GM23338 (cell line): ENCODE measurements at regions not wholly inside any gene's neighbourhood (a gene's known extent, or its start where the extent isn't known, plus 50 kb on each side); places are given as distances from the start of the nearest gene placed in this dataset.

ENCODE experiments used
- CREB1 ChIP-seq: fragments of 250-450 bp; sonication (Bioruptor Pico); IDR thresholded peaks from 2 replicates; pipeline ENCODE4 v1.5.0; 2020; ENCODE audit warnings: low read depth, mild to moderate bottlenecking, moderate library complexity
- CTCF ChIP-seq, 2 experiments: fragments of 200-600 bp in 1 of 2; sonication (generic) in 1 of 2; conservative IDR thresholded peaks; 2 replicates each; pipeline versions ENCODE4 v1.5.1 to v1.6.1; 2016 to 2017; ENCODE audit warnings: antibody characterized with exemption in 2 of 2, low read depth in 2 of 2, mild to moderate bottlenecking in 2 of 2, moderate library complexity in 1 of 2
- EZH2 ChIP-seq: fragments of 200-600 bp; sonication (generic); IDR thresholded peaks from one replicate; pipeline ENCODE4 v1.8.0; 2017; ENCODE audit warnings: antibody characterized with exemption, mild to moderate bottlenecking, low read depth; ENCODE audit not compliant: unreplicated experiment
- EZH2phosphoT487 ChIP-seq: fragments of 200-600 bp; sonication (generic); IDR thresholded peaks from one replicate; pipeline ENCODE4 v1.8.1; 2018; ENCODE audit warnings: antibody characterized with exemption; ENCODE audit not compliant: unreplicated experiment
- JUNB ChIP-seq: IDR thresholded peaks from one replicate; pipeline ENCODE4 v1.6.1; 2016; ENCODE audit warnings: antibody characterized with exemption; ENCODE audit not compliant: unreplicated experiment
- POLR2AphosphoS5 ChIP-seq: IDR thresholded peaks from 2 replicates; pipeline ENCODE4 v1.6.1; 2016; ENCODE audit warnings: antibody characterized with exemption, low read depth
- ZNF114 ChIP-seq: fragments of 250-450 bp; sonication (Bioruptor Pico); IDR thresholded peaks from 2 replicates; pipeline ENCODE4 v1.5.0; 2020; ENCODE audit warnings: mild to moderate bottlenecking, moderate library complexity
- TF ChIP-seq, protein P1 (sequence below): IDR thresholded peaks from one replicate; pipeline ENCODE4 v1.6.1; 2018; ENCODE audit warnings: antibody characterized with exemption; ENCODE audit not compliant: unreplicated experiment

GRCh38 chr12:116502141-116502725, 56.9 kb upstream of the MAP1LC3B2 start:
- no peak for TF ChIP-seq EZH2
- no peak for TF ChIP-seq CTCF (conservative IDR thresholded peaks at IDR 0.05; ENCODE audit: low read depth in 2 of 2)
- TF ChIP-seq POLR2AphosphoS5, result no peak
- no peak for TF ChIP-seq CREB1 (CRISPR knock-in tag)
- TF ChIP-seq, protein P1, sequence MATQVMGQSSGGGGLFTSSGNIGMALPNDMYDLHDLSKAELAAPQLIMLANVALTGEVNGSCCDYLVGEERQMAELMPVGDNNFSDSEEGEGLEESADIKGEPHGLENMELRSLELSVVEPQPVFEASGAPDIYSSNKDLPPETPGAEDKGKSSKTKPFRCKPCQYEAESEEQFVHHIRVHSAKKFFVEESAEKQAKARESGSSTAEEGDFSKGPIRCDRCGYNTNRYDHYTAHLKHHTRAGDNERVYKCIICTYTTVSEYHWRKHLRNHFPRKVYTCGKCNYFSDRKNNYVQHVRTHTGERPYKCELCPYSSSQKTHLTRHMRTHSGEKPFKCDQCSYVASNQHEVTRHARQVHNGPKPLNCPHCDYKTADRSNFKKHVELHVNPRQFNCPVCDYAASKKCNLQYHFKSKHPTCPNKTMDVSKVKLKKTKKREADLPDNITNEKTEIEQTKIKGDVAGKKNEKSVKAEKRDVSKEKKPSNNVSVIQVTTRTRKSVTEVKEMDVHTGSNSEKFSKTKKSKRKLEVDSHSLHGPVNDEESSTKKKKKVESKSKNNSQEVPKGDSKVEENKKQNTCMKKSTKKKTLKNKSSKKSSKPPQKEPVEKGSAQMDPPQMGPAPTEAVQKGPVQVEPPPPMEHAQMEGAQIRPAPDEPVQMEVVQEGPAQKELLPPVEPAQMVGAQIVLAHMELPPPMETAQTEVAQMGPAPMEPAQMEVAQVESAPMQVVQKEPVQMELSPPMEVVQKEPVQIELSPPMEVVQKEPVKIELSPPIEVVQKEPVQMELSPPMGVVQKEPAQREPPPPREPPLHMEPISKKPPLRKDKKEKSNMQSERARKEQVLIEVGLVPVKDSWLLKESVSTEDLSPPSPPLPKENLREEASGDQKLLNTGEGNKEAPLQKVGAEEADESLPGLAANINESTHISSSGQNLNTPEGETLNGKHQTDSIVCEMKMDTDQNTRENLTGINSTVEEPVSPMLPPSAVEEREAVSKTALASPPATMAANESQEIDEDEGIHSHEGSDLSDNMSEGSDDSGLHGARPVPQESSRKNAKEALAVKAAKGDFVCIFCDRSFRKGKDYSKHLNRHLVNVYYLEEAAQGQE, result no peak
- TF ChIP-seq EZH2phosphoT487, result no peak
- no peak for TF ChIP-seq JUNB
- TF ChIP-seq ZNF114 (CRISPR knock-in tag), result no peak
